GM12875 (cell line): ENCODE measurements at regions not wholly inside any gene's neighbourhood (a gene's known extent, or its start where the extent isn't known, plus 50 kb on each side); places are given as distances from the start of the nearest gene placed in this dataset.

Experiments used
- H3K4me3 ChIP-seq: one replicate; pipeline ENCODE4 v1.5.1; 2011; ENCODE audit warnings: low read depth, low read length, control low read depth
- TF ChIP-seq, protein P1 (sequence below): IDR thresholded peaks from 2 replicates; pipeline ENCODE4 v1.5.1; 2011; ENCODE audit warnings: low read depth, mild to moderate bottlenecking, control low read depth, inconsistent platforms, low read length, moderate library complexity, borderline replicate concordance; ENCODE audit not compliant: insufficient read depth

- H3K4me3 ChIP-seq: no peak overlapping the region
- TF ChIP-seq, protein P1, sequence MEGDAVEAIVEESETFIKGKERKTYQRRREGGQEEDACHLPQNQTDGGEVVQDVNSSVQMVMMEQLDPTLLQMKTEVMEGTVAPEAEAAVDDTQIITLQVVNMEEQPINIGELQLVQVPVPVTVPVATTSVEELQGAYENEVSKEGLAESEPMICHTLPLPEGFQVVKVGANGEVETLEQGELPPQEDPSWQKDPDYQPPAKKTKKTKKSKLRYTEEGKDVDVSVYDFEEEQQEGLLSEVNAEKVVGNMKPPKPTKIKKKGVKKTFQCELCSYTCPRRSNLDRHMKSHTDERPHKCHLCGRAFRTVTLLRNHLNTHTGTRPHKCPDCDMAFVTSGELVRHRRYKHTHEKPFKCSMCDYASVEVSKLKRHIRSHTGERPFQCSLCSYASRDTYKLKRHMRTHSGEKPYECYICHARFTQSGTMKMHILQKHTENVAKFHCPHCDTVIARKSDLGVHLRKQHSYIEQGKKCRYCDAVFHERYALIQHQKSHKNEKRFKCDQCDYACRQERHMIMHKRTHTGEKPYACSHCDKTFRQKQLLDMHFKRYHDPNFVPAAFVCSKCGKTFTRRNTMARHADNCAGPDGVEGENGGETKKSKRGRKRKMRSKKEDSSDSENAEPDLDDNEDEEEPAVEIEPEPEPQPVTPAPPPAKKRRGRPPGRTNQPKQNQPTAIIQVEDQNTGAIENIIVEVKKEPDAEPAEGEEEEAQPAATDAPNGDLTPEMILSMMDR: no peak
These were observed 167.3 kb downstream of the TMEM18 start for GRCh38 chr2:509888-510287.

- H3K4me3 ChIP-seq: no peak overlapping the region
- TF ChIP-seq, protein P1: no peak
These were observed 169.1 kb downstream of the TMEM18 start for GRCh38 chr2:508121-508520.

DNA sequence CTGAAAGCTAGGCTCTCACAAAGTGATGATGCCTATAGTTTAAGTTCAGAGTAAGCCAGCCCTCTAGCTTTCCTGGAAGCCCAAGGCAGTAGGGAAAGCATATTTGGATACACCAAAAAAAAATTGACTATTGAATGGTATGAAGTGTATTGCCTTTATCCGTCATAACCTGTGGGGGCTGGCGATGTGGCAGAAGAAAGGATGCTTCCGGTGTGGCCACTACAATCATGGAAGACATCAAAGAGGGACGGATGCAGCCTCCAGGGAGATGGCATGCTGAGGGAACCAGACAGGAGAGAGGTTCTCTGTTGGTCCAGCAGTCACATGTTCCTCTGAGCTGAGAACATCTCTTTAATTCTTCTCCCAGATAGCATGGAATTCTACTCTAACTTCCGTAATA is 170.3 kb downstream of the TMEM18 start:
- TF ChIP-seq, protein P1: no peak
- no peak overlapping the region for H3K4me3 ChIP-seq

- no peak overlapping the region for H3K4me3 ChIP-seq
- TF ChIP-seq, protein P1: no peak
These were observed 170.8 kb downstream of the TMEM18 start for GRCh38 chr2:506451-506850.

- TF ChIP-seq, protein P1: no peak
- H3K4me3 ChIP-seq: no peak overlapping the region
These were observed 171.3 kb downstream of the TMEM18 start for GRCh38 chr2:505941-506340.

- H3K4me3 ChIP-seq: no peak overlapping the region
- TF ChIP-seq, protein P1: no peak
These were observed 173.8 kb downstream of the TMEM18 start for GRCh38 chr2:503288-503999.

- H3K4me3 ChIP-seq: no peak overlapping the region
- TF ChIP-seq, protein P1: no peak
These were observed 174.4 kb downstream of the TMEM18 start for GRCh38 chr2:502831-503230.
